BJ (cell line): ENCODE measurements at regions not wholly inside any gene's neighbourhood (a gene's known extent, or its start where the extent isn't known, plus 50 kb on each side); places are given as distances from the start of the nearest gene placed in this dataset.

ENCODE experiments used
- CTCF ChIA-PET: fragments of 350-600 bp; formaldehyde crosslinking; extraction: SDS; loops from one replicate; lab custom pipeline; 2021; ENCODE audit warnings: antibody characterized with exemption, inconsistent platforms; lab: Yijun Ruan, JAX
- POLR2A ChIA-PET: fragments of 300-600 bp; sonication (Branson Sonifier 250); formaldehyde crosslinking; extraction: SDS; loops from one replicate; lab custom pipeline; 2021; ENCODE audit warnings: antibody characterized with exemption; lab: Charles Lee
- DNase-seq: peaks from one replicate; pipeline ENCODE4 v3.0.0-alpha.2; 2011; ENCODE audit warnings: low read depth
- H3K27me3 ChIP-seq: 2 replicates; pipeline ENCODE4 v1.6.0; 2011; ENCODE audit warnings: low read length; ENCODE audit not compliant: control insufficient read depth, insufficient read depth
- H3K36me3 ChIP-seq: 2 replicates; pipeline ENCODE4 v1.5.1; 2011; ENCODE audit warnings: low read length; ENCODE audit not compliant: control insufficient read depth, insufficient read depth
- H3K4me3 ChIP-seq: 2 replicates; pipeline ENCODE4 v1.5.1; 2011; ENCODE audit warnings: low read depth, mild to moderate bottlenecking, control low read depth, low read length
- CTCF ChIP-seq: IDR thresholded peaks from 2 replicates; pipeline ENCODE4 v1.5.1; 2011; ENCODE audit warnings: low read depth, mild to moderate bottlenecking, control low read depth, inconsistent platforms, low read length, moderate library complexity; ENCODE audit not compliant: insufficient read depth

GRCh38 chr5:81866994-81867393, 104.8 kb upstream of the ATG10 start:
- no peaks in the 10 kb centered on the region for H3K36me3 ChIP-seq
- H3K27me3 ChIP-seq, result peaks cover 3% of the 10 kb centered on the region; the same call in 1 of the 2 replicates
- H3K4me3 ChIP-seq, result no peak overlapping the region
- TF ChIP-seq CTCF, result no peak
- ChIA-PET POLR2A (no interaction called here), CTCF (no interaction called here)
- no peak for DNase-seq

- H3K4me3 ChIP-seq, result no peak overlapping the region
- no peaks in the 10 kb centered on the region for H3K27me3 ChIP-seq
- POLR2A ChIA-PET, result no interaction called here
- CTCF ChIA-PET, result no interaction called here
- no peaks in the 10 kb centered on the region for H3K36me3 ChIP-seq
- TF ChIP-seq CTCF, result no peak
- DNase-seq, result no peak
These were observed 109.9 kb upstream of the SSBP2 start for GRCh38 chr5:81860778-81861177.

GRCh38 chr5:81859624-81860023, 108.7 kb upstream of the SSBP2 start:
- TF ChIP-seq CTCF, result no peak
- ChIA-PET POLR2A (no interaction called here), CTCF (interaction anchor here (0.6 kb wide), 1 partner anchor 54 kb away, joined by 3 read pairs; no protein-coding TSS in a partner anchor)
- H3K36me3 ChIP-seq, result no peaks in the 10 kb centered on the region
- H3K4me3 ChIP-seq, result no peak overlapping the region
- no peaks in the 10 kb centered on the region for H3K27me3 ChIP-seq
- no peak for DNase-seq

GRCh38 chr5:81856948-81857928, 106.3 kb upstream of the SSBP2 start:
- ChIA-PET POLR2A (interaction anchor here (0.6 kb wide), 1 partner anchor 425 kb away, joined by 3 read pairs; no protein-coding TSS in a partner anchor), CTCF (interaction anchor here (0.8 to 1.7 kb wide), 7 partner anchors 15 to 350 kb away, joined by 3 to 8 read pairs (median 3); no protein-coding TSS in a partner anchor)
- H3K4me3 ChIP-seq, result no peak overlapping the region
- TF ChIP-seq CTCF, result no peak; the same call in 1 of the 2 replicates
- no peaks in the 10 kb centered on the region for H3K27me3 ChIP-seq
- no peaks in the 10 kb centered on the region for H3K36me3 ChIP-seq
- no peak for DNase-seq

- no peak for TF ChIP-seq CTCF
- H3K27me3 ChIP-seq, result no peaks in the 10 kb centered on the region
- no peak for DNase-seq
- no peak overlapping the region for H3K4me3 ChIP-seq
- no peaks in the 10 kb centered on the region for H3K36me3 ChIP-seq
- ChIA-PET POLR2A (no interaction called here), CTCF (no interaction called here)
These were observed 104.7 kb upstream of the SSBP2 start for GRCh38 chr5:81855591-81855990.
